Esophagus squamous epithelium (tissue), 5 donors: ENCODE measurements at regions not wholly inside any gene's neighbourhood (a gene's known extent, or its start where the extent isn't known, plus 50 kb on each side); places are given as distances from the start of the nearest gene placed in this dataset.
"Not testable (repeated sequence)": the region's sequence is repeated elsewhere in the genome, so short reads cannot be mapped to it uniquely, and the experiment has no call there.

Experiments used
- DNase-seq: peaks from one replicate; lab custom pipeline; 2025; lab: John Stamatoyannopoulos, UW
- H3K27ac ChIP-seq, 4 donors: fragments of 200-600 bp; sonication (generic); one replicate each; pipeline ENCODE4 v1.5.1; 2016 to 2019; ENCODE audit warnings: mild to moderate bottlenecking in 1 of 4
- H3K27me3 ChIP-seq, 4 donors: fragments of 200-600 bp; sonication (generic); 1 replicate in 3 of 4; 2 replicates in 1 of 4; pipeline versions ENCODE4 v1.5.1 to v1.6.0; 2017 to 2021; ENCODE audit warnings: antibody characterized with exemption in 1 of 4
- H3K36me3 ChIP-seq, 3 donors: fragments of 200-600 bp; sonication (generic); one replicate each; pipeline ENCODE4 v1.5.1; 2016 to 2019
- H3K4me1 ChIP-seq, 3 donors: fragments of 200-600 bp; sonication (generic); one replicate each; pipeline ENCODE4 v1.5.1; 2017 to 2019
- H3K4me3 ChIP-seq, 4 donors: fragments of 200-600 bp; sonication (generic); 1 replicate in 3 of 4; 2 replicates in 1 of 4; pipeline ENCODE4 v1.5.1; 2016 to 2019; ENCODE audit warnings: mild to moderate bottlenecking in 2 of 4, moderate library complexity in 1 of 4
- H3K9me3 ChIP-seq, 3 donors: fragments of 200-600 bp; sonication (generic); one replicate each; pipeline ENCODE4 v1.5.1; 2016 to 2019
- POLR2A ChIP-seq, 4 donors: fragments of 450-650 bp; IDR thresholded peaks; one replicate each; pipeline ENCODE4 v1.6.1; 2017; ENCODE audit warnings: antibody characterized with exemption in 4 of 4, mild to moderate bottlenecking in 4 of 4, moderate library complexity in 3 of 4
- WGBS, 2 donors: methylation state at CpG; one replicate each; pipeline ENCODE4 v1.1.5; 2018; 5-methylcytosine and 5-hydroxymethylcytosine counted together
- intact Hi-C: fragments of 100-400 bp; cut with DNase I; formaldehyde crosslinking; loops from one replicate; pipeline ENCODE4 v1.15.0; 2022
- TF ChIP-seq, protein P1 (sequence below), 6 experiments: fragments of 450-650 bp in 4 of 6; fragments of 200-600 bp in 2 of 6; sonication (generic) in 2 of 6; IDR thresholded peaks; one replicate each; pipeline ENCODE4 v1.5.1; 2016 to 2019; ENCODE audit warnings: antibody characterized with exemption in 6 of 6, mild to moderate bottlenecking in 4 of 6, moderate library complexity in 4 of 6
- donor health status: DM: yes; HTN: yes; CAD: no.

- H3K4me3 ChIP-seq, result no peak overlapping the region
- no peak overlapping the region for H3K27ac ChIP-seq
- TF ChIP-seq, protein P1, sequence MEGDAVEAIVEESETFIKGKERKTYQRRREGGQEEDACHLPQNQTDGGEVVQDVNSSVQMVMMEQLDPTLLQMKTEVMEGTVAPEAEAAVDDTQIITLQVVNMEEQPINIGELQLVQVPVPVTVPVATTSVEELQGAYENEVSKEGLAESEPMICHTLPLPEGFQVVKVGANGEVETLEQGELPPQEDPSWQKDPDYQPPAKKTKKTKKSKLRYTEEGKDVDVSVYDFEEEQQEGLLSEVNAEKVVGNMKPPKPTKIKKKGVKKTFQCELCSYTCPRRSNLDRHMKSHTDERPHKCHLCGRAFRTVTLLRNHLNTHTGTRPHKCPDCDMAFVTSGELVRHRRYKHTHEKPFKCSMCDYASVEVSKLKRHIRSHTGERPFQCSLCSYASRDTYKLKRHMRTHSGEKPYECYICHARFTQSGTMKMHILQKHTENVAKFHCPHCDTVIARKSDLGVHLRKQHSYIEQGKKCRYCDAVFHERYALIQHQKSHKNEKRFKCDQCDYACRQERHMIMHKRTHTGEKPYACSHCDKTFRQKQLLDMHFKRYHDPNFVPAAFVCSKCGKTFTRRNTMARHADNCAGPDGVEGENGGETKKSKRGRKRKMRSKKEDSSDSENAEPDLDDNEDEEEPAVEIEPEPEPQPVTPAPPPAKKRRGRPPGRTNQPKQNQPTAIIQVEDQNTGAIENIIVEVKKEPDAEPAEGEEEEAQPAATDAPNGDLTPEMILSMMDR (IDR thresholded peaks at IDR 0.05), result no peak
- TF ChIP-seq POLR2A (IDR thresholded peaks at IDR 0.05), result no peak
- no peaks in the 10 kb centered on the region for H3K9me3 ChIP-seq
- H3K4me1 ChIP-seq, result no peaks in the 10 kb centered on the region
- WGBS, 2 donors, result 83% methylated on average over 5 of the region's 5 CpGs
- H3K27me3 ChIP-seq, result no peaks in the 10 kb centered on the region
- DNase-seq, result no peak
- H3K36me3 ChIP-seq, result no peaks in the 10 kb centered on the region
- intact Hi-C loops, result no loop called here
Observed at GRCh38 chr3:69613286-69613685, 126.0 kb upstream of the MITF start.

DNA sequence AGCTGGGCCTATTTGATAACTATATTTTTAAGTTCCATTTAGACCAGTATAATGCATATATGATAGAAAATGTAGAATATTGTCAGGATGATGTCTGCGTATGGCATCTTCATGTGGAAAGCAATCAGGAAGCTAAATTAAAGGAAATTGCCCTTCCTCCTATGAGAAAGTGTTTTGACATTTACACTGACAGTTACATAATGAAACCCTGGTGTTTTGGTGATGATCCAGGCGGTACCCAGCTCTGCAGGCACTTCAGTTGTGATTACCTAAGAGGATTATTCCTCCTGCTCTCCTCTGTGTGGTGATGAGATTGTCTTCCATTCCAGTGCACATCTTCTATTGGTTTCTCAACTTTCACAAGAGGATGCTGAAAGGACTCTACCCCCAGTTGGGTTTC is 126.5 kb upstream of the MITF start:
- Histone ChIP-seq H3K9me3 (no peaks in the 10 kb centered on the region), H3K4me1 (no peaks in the 10 kb centered on the region), H3K36me3 (no peaks in the 10 kb centered on the region), H3K27ac (no peak overlapping the region), H3K4me3 (no peak overlapping the region), H3K27me3 (peaks cover 0 to under 1% (median 0%) of the 10 kb centered on the region in 4 donors)
- intact Hi-C loops, result no loop called here
- no peak for TF ChIP-seq POLR2A (IDR thresholded peaks at IDR 0.05)
- TF ChIP-seq, protein P1 (IDR thresholded peaks at IDR 0.05), result no peak
- DNase-seq, result no peak
- WGBS, 2 donors, result 70 to 88% methylated on average over 2 of the region's 2 CpGs

- H3K9me3 ChIP-seq, H3K36me3 ChIP-seq, H3K27me3 ChIP-seq, H3K27ac ChIP-seq, DNase-seq, intact Hi-C loops, H3K4me1 ChIP-seq, H3K4me3 ChIP-seq: not testable (repeated sequence)
- WGBS, 2 donors, result 57 to 63% methylated on average over 1 of the region's 1 CpG
Observed at GRCh38 chr3:69609566-69609965, 129.7 kb upstream of the MITF start.

DNA sequence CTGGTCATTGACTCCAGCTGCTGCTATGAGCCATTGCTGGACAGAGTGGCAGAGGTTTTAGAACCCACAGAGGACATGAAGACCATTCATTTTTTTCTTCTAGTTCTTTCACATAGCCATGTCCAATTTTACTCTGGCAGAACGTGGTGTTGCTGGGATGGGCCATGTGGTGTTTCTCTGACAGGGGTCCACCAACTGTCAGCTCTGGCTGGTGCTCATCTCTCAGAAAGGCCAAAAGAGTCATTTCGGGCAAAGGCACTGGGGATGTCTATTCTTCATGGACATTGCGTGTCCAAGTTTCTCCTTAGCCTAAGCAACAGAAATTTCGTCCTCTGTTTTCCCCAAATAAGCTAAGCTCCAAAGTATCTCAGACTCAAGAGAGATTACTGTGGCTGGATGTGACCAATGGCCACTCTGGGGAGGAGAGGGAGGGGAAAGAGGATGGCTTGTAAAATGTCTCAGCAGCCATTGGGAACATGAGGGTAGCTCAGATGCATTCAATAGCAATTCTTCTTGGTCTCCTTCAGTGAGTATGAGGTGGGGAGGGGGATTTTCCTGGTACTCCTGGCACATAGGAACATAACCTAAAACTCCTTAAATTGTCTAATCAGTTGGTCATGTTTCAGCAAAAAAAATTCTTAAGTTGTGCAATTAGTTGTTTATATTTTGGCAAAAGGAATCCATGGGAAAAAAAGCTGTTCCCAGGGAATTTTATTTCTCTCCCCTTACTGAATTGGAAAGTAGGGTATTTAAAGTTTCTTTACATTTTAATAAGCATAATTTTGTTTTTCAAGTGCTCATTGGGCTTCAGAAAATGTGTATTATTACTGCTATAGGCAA is 131.6 kb upstream of the MITF start:
- intact Hi-C loops, result no loop called here
- no peak for DNase-seq
- no peaks in the 10 kb centered on the region for H3K4me1 ChIP-seq
- no peak for TF ChIP-seq POLR2A (IDR thresholded peaks at IDR 0.05)
- TF ChIP-seq, protein P1 (IDR thresholded peaks at IDR 0.05), result no peak
- peaks cover 0 to 4% (median 0%) of the 10 kb centered on the region in 4 donors for H3K27me3 ChIP-seq
- 52 to 77% methylated on average over 4 of the region's 4 CpGs for WGBS, 2 donors
- no peaks in the 10 kb centered on the region for H3K9me3 ChIP-seq
- H3K27ac ChIP-seq, result peak overlapping the region in 2 of 4 donors; percentile 21 to 46
- no peak overlapping the region for H3K4me3 ChIP-seq
- no peaks in the 10 kb centered on the region for H3K36me3 ChIP-seq

- intact Hi-C loops, result no loop called here
- Histone ChIP-seq H3K27me3 (peaks cover 0 to 4% (median 0%) of the 10 kb centered on the region in 4 donors), H3K36me3 (no peaks in the 10 kb centered on the region), H3K4me3 (no peak overlapping the region), H3K4me1 (no peaks in the 10 kb centered on the region), H3K27ac (no peak overlapping the region), H3K9me3 (no peaks in the 10 kb centered on the region)
- 67 to 72% methylated on average over 4 of the region's 4 CpGs for WGBS, 2 donors
- DNase-seq, result no peak
- TF ChIP-seq, protein P1 (IDR thresholded peaks at IDR 0.05), result no peak
- no peak for TF ChIP-seq POLR2A (IDR thresholded peaks at IDR 0.05)
Observed at GRCh38 chr3:69605867-69606266, 133.4 kb upstream of the MITF start.
